WTC11 (cell line): ENCODE measurements at regions not wholly inside any gene's neighbourhood (a gene's known extent, or its start where the extent isn't known, plus 50 kb on each side); places are given as distances from the start of the nearest gene placed in this dataset.

Source experiments
- ATAC-seq: fragments of 200-7000 bp; cut with Tn5 transposase; 2 replicates; pipeline ENCODE4 v1.10.0; 2021; ENCODE audit warnings: mild to moderate bottlenecking, moderate library complexity
- CTCF ChIA-PET: fragments of 300-600 bp; sonication (Branson Sonifier 250); formaldehyde crosslinking; loops from one replicate; lab custom pipeline; 2021; ENCODE audit warnings: antibody characterized with exemption; lab: Charles Lee
- POLR2A ChIA-PET: fragments of 350-600 bp; sonication (Branson Sonifier 250); formaldehyde crosslinking; loops from one replicate; lab custom pipeline; 2021; ENCODE audit warnings: antibody characterized with exemption; lab: Charles Lee
- DNase-seq: peaks from one replicate; pipeline ENCODE4 v3.0.0; 2021; ENCODE audit warnings: low spot score
- H3K27ac Mint-ChIP-seq: 2 replicates; pipeline ENCODE4 v1.8.0; 2021; ENCODE audit warnings: mixed read lengths
- H3K27me3 Mint-ChIP-seq: 2 replicates; pipeline ENCODE4 v1.8.0; 2021; ENCODE audit warnings: low read depth, mild to moderate bottlenecking, moderate library complexity, mixed read lengths
- H3K36me3 Mint-ChIP-seq: 2 replicates; pipeline ENCODE4 v1.8.0; 2021; ENCODE audit warnings: mixed read lengths
- H3K4me1 Mint-ChIP-seq: 2 replicates; pipeline ENCODE4 v1.8.0; 2022; ENCODE audit warnings: mixed read lengths
- H3K4me3 Mint-ChIP-seq: 2 replicates; pipeline ENCODE4 v1.8.0; 2021; ENCODE audit warnings: mild to moderate bottlenecking, moderate library complexity, mixed read lengths
- H3K9me3 Mint-ChIP-seq: 2 replicates; pipeline ENCODE4 v1.8.0; 2021; ENCODE audit warnings: mixed read lengths
- AFF4 ChIP-seq: sonication (generic); formaldehyde crosslinking; IDR thresholded peaks from 2 replicates; pipeline ENCODE4 v1.8.1; 2023; ENCODE audit warnings: mild to moderate bottlenecking, missing genetic modification reagents, borderline replicate concordance
- ATF1 ChIP-seq: sonication (generic); formaldehyde crosslinking; IDR thresholded peaks from 2 replicates; pipeline ENCODE4 v1.8.1; 2023; ENCODE audit warnings: mild to moderate bottlenecking, moderate library complexity, missing genetic modification reagents
- CREM ChIP-seq: sonication (generic); formaldehyde crosslinking; IDR thresholded peaks from 2 replicates; pipeline ENCODE4 v1.8.1; 2022; ENCODE audit warnings: mild to moderate bottlenecking, missing genetic modification reagents, moderate library complexity
- ESRRA ChIP-seq: sonication (generic); formaldehyde crosslinking; IDR thresholded peaks from 2 replicates; pipeline ENCODE4 v1.8.1; 2022; ENCODE audit warnings: mild to moderate bottlenecking, missing genetic modification reagents, borderline replicate concordance
- HMGA2 ChIP-seq: fragments of 250-450 bp; sonication (Bioruptor Pico); IDR thresholded peaks from 2 replicates; pipeline ENCODE4 v1.4.0; 2021; ENCODE audit warnings: mild to moderate bottlenecking, moderate library complexity
- IRF2 ChIP-seq: sonication (generic); formaldehyde crosslinking; IDR thresholded peaks from 2 replicates; pipeline ENCODE4 v1.8.0; 2022; ENCODE audit warnings: low read depth, missing genetic modification reagents, borderline replicate concordance
- KAT7 ChIP-seq: sonication (generic); formaldehyde crosslinking; IDR thresholded peaks from 2 replicates; pipeline ENCODE4 v1.8.1; 2023; ENCODE audit warnings: missing genetic modification reagents, mild to moderate bottlenecking, borderline replicate concordance
- NFATC4 ChIP-seq: fragments of 250-450 bp; sonication (Bioruptor Pico); IDR thresholded peaks from 2 replicates; pipeline ENCODE4 v1.9.0; 2021; ENCODE audit warnings: mild to moderate bottlenecking
- NFYB ChIP-seq: sonication (generic); formaldehyde crosslinking; conservative IDR thresholded peaks from 2 replicates; pipeline ENCODE4 v1.8.0; 2022; ENCODE audit warnings: low read depth, missing genetic modification reagents
- PREB ChIP-seq: sonication (generic); formaldehyde crosslinking; IDR thresholded peaks from 2 replicates; pipeline ENCODE4 v1.8.1; 2022; ENCODE audit warnings: mild to moderate bottlenecking, missing genetic modification reagents, moderate library complexity, borderline replicate concordance
- ZNF232 ChIP-seq: sonication (generic); formaldehyde crosslinking; IDR thresholded peaks from 2 replicates; pipeline ENCODE4 v1.8.0; 2022; ENCODE audit warnings: mild to moderate bottlenecking, missing genetic modification reagents
- ZNF281 ChIP-seq: sonication (generic); formaldehyde crosslinking; IDR thresholded peaks from 2 replicates; pipeline ENCODE4 v1.8.0; 2023; ENCODE audit warnings: mild to moderate bottlenecking, missing genetic modification reagents
- ZNF317 ChIP-seq: sonication (generic); formaldehyde crosslinking; IDR thresholded peaks from 2 replicates; pipeline ENCODE4 v1.8.1; 2023; ENCODE audit warnings: low read depth, mild to moderate bottlenecking, moderate library complexity, missing genetic modification reagents, borderline replicate concordance
- ZNF423 ChIP-seq: fragments of 250-450 bp; sonication (Bioruptor Pico); IDR thresholded peaks from 2 replicates; pipeline ENCODE4 v2.1.2; 2022; ENCODE audit warnings: mild to moderate bottlenecking, moderate library complexity
- TF ChIP-seq, protein P1 (sequence below): sonication (generic); formaldehyde crosslinking; IDR thresholded peaks from 2 replicates; pipeline ENCODE4 v1.8.0; 2023; ENCODE audit warnings: missing genetic modification reagents, mild to moderate bottlenecking, borderline replicate concordance
- TF ChIP-seq, protein P2 (sequence below): sonication (generic); formaldehyde crosslinking; IDR thresholded peaks from 2 replicates; pipeline ENCODE4 v1.8.1; 2022; ENCODE audit warnings: missing genetic modification reagents, borderline replicate concordance

DNA sequence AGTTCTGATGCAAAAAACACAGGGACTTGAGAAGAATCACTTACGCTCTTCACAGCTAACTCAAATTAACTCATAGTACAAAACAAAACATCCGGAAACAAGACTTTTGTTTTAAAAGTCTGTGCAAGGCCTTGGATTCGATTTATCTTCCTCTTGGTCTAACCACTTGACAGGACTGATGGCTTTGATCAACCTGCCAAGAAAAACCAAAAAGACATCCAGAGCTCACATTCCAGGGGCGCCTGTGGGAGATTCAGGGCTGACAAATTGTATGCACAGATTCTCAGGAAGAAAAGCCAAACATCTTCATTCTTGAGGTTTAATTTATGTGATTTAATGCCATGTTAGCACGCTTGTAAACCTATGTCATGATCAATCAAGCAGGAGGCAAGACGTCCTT, 129.1 kb upstream of the TMCC3 start:
- ATAC-seq (no peak), DNase-seq (no peak)
- POLR2A ChIA-PET = no interaction called here
- CTCF ChIA-PET = no interaction called here
- H3K9me3 Mint-ChIP-seq = peaks cover 15% of the 10 kb centered on the region
- H3K4me1 Mint-ChIP-seq = peaks cover 8% of the 10 kb centered on the region
- TF ChIP-seq HMGA2 (no peak), ATF1 (CRISPR knock-in tag) (no peak), NFYB (no peak), ZNF232 (CRISPR knock-in tag) (no peak), ZNF317 (no peak), AFF4 (CRISPR knock-in tag) (no peak), KAT7 (CRISPR knock-in tag) (no peak), IRF2 (CRISPR knock-in tag) (no peak), ZNF423 (CRISPR knock-in tag) (no peak), CREM (no peak), ESRRA (CRISPR knock-in tag) (no peak), PREB (CRISPR knock-in tag) (no peak)
- TF ChIP-seq, protein P1, sequence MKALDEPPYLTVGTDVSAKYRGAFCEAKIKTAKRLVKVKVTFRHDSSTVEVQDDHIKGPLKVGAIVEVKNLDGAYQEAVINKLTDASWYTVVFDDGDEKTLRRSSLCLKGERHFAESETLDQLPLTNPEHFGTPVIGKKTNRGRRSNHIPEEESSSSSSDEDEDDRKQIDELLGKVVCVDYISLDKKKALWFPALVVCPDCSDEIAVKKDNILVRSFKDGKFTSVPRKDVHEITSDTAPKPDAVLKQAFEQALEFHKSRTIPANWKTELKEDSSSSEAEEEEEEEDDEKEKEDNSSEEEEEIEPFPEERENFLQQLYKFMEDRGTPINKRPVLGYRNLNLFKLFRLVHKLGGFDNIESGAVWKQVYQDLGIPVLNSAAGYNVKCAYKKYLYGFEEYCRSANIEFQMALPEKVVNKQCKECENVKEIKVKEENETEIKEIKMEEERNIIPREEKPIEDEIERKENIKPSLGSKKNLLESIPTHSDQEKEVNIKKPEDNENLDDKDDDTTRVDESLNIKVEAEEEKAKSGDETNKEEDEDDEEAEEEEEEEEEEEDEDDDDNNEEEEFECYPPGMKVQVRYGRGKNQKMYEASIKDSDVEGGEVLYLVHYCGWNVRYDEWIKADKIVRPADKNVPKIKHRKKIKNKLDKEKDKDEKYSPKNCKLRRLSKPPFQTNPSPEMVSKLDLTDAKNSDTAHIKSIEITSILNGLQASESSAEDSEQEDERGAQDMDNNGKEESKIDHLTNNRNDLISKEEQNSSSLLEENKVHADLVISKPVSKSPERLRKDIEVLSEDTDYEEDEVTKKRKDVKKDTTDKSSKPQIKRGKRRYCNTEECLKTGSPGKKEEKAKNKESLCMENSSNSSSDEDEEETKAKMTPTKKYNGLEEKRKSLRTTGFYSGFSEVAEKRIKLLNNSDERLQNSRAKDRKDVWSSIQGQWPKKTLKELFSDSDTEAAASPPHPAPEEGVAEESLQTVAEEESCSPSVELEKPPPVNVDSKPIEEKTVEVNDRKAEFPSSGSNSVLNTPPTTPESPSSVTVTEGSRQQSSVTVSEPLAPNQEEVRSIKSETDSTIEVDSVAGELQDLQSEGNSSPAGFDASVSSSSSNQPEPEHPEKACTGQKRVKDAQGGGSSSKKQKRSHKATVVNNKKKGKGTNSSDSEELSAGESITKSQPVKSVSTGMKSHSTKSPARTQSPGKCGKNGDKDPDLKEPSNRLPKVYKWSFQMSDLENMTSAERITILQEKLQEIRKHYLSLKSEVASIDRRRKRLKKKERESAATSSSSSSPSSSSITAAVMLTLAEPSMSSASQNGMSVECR (CRISPR knock-in tag) = no peak
- no peak overlapping the region for H3K27ac Mint-ChIP-seq
- peaks cover 15% of the 10 kb centered on the region for H3K27me3 Mint-ChIP-seq
- no peaks in the 10 kb centered on the region for H3K36me3 Mint-ChIP-seq
- H3K4me3 Mint-ChIP-seq = no peak overlapping the region

- H3K27ac Mint-ChIP-seq = no peak overlapping the region
- H3K4me1 Mint-ChIP-seq = peaks cover 8% of the 10 kb centered on the region
- no peak for TF ChIP-seq NFATC4 (CRISPR knock-in tag)
- TF ChIP-seq, protein P2, sequence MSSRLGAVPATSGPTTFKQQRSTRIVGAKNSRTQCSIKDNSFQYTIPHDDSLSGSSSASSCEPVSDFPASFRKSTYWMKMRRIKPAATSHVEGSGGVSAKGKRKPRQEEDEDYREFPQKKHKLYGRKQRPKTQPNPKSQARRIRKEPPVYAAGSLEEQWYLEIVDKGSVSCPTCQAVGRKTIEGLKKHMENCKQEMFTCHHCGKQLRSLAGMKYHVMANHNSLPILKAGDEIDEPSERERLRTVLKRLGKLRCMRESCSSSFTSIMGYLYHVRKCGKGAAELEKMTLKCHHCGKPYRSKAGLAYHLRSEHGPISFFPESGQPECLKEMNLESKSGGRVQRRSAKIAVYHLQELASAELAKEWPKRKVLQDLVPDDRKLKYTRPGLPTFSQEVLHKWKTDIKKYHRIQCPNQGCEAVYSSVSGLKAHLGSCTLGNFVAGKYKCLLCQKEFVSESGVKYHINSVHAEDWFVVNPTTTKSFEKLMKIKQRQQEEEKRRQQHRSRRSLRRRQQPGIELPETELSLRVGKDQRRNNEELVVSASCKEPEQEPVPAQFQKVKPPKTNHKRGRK (CRISPR knock-in tag) = no peak
- TF ChIP-seq ZNF281 (CRISPR knock-in tag) = no peak
- no peak for TF ChIP-seq NFYB
- no peak overlapping the region for H3K4me3 Mint-ChIP-seq
- CTCF ChIA-PET = interaction anchor here (1.3 kb wide), 1 partner anchor 15 kb away, joined by 4 read pairs; no protein-coding TSS in a partner anchor
- no peak for DNase-seq
- H3K36me3 Mint-ChIP-seq = no peaks in the 10 kb centered on the region
- POLR2A ChIA-PET = no interaction called here
- peaks cover 24% of the 10 kb centered on the region for H3K9me3 Mint-ChIP-seq
- ATAC-seq = no peak
- peaks cover 27% of the 10 kb centered on the region for H3K27me3 Mint-ChIP-seq
Observed at GRCh38 chr12:94777936-94778335, 127.6 kb upstream of the TMCC3 start.
